Left ventricle myocardium inferior (tissue), 1 donor: ENCODE measurements at regions not wholly inside any gene's neighbourhood (a gene's known extent, or its start where the extent isn't known, plus 50 kb on each side); places are given as distances from the start of the nearest gene placed in this dataset.

Experiments used
- DNase-seq: peaks from one replicate; pipeline ENCODE4 v3.0.0-alpha.2; 2020
- H3K27ac ChIP-seq: fragments of 200-600 bp; replicated peaks from 2 replicates; pipeline ENCODE4 v1.8.0; 2021
- H3K27me3 ChIP-seq: fragments of 200-600 bp; 2 replicates; pipeline ENCODE4 v1.8.0; 2021; ENCODE audit warnings: low read depth
- H3K36me3 ChIP-seq: fragments of 200-600 bp; 2 replicates; pipeline ENCODE4 v1.8.0; 2021
- H3K4me1 ChIP-seq: fragments of 200-600 bp; 2 replicates; pipeline ENCODE4 v1.8.0; 2021
- H3K4me3 ChIP-seq: fragments of 200-600 bp; 2 replicates; pipeline ENCODE4 v1.8.0; 2021; ENCODE audit warnings: mild to moderate bottlenecking, moderate library complexity
- H3K9me3 ChIP-seq: fragments of 200-600 bp; replicated peaks from 2 replicates; pipeline ENCODE4 v1.8.0; 2021
- CTCF ChIP-seq: fragments of 200-600 bp; IDR thresholded peaks from 2 replicates; pipeline ENCODE4 v1.8.0; 2021; ENCODE audit warnings: antibody characterized with exemption, mild to moderate bottlenecking, borderline replicate concordance
- intact Hi-C: fragments of 100-400 bp; cut with micrococcal nuclease; formaldehyde crosslinking; loops from one replicate; pipeline ENCODE4 v1.11.0; 2022
- donor health status: DM: no; HTN: yes; CAD: no; lungs with severe emphysema.

- intact Hi-C loops, result loop anchor here (5.0 kb wide), 2 partner anchors 231 to 281 kb away; no protein-coding TSS in a partner anchor
- no peaks in the 10 kb centered on the region for H3K4me1 ChIP-seq
- no peaks in the 10 kb centered on the region for H3K36me3 ChIP-seq
- no peaks in the 10 kb centered on the region for H3K27me3 ChIP-seq
- peaks cover 6% of the 10 kb centered on the region for H3K9me3 ChIP-seq
- H3K27ac ChIP-seq, result peak overlapping the region; percentile 73
- H3K4me3 ChIP-seq, result no peak overlapping the region
- no peak for DNase-seq
- TF ChIP-seq CTCF, result no peak
Observed at GRCh38 chr10:58951087-58951486, 225.4 kb upstream of the PHYHIPL start.

GRCh38 chr10:58951746-58952145, 224.7 kb upstream of the PHYHIPL start:
- Histone ChIP-seq H3K27ac (peak overlapping the region; percentile 73), H3K9me3 (peaks cover under 1% of the 10 kb centered on the region), H3K36me3 (no peaks in the 10 kb centered on the region), H3K4me3 (no peak overlapping the region), H3K27me3 (no peaks in the 10 kb centered on the region), H3K4me1 (no peaks in the 10 kb centered on the region)
- DNase-seq, result no peak
- intact Hi-C loops, result loop anchor here (5.0 kb wide), 2 partner anchors 231 to 281 kb away; no protein-coding TSS in a partner anchor
- no peak for TF ChIP-seq CTCF

- no peak for TF ChIP-seq CTCF
- no peak for DNase-seq
- intact Hi-C loops, result loop anchor here (5.0 kb wide), 2 partner anchors 230 to 280 kb away; no protein-coding TSS in a partner anchor
- no peak overlapping the region for H3K4me3 ChIP-seq
- peak overlapping the region; percentile 73 for H3K27ac ChIP-seq
- no peaks in the 10 kb centered on the region for H3K36me3 ChIP-seq
- no peaks in the 10 kb centered on the region for H3K4me1 ChIP-seq
- no peaks in the 10 kb centered on the region for H3K9me3 ChIP-seq
- H3K27me3 ChIP-seq, result no peaks in the 10 kb centered on the region
Observed at GRCh38 chr10:58952162-58952601, 224.3 kb upstream of the PHYHIPL start.

GRCh38 chr10:58952747-58953466, 223.5 kb upstream of the PHYHIPL start:
- Histone ChIP-seq H3K4me3 (no peak overlapping the region), H3K9me3 (no peaks in the 10 kb centered on the region), H3K27ac (peak overlapping the region; percentile 73), H3K4me1 (no peaks in the 10 kb centered on the region), H3K27me3 (no peaks in the 10 kb centered on the region), H3K36me3 (no peaks in the 10 kb centered on the region)
- DNase-seq, result no peak
- TF ChIP-seq CTCF, result peak; percentile 88
- intact Hi-C loops, result loop anchor here (5.0 kb wide), 2 partner anchors 229 to 279 kb away; no protein-coding TSS in a partner anchor

GRCh38 chr10:58954178-58954577, 222.3 kb upstream of the PHYHIPL start:
- Histone ChIP-seq H3K36me3 (no peaks in the 10 kb centered on the region), H3K9me3 (no peaks in the 10 kb centered on the region), H3K27ac (no peak overlapping the region), H3K27me3 (no peaks in the 10 kb centered on the region), H3K4me3 (no peak overlapping the region), H3K4me1 (no peaks in the 10 kb centered on the region)
- intact Hi-C loops, result loop anchor here (5.0 kb wide), 2 partner anchors 228 to 278 kb away; no protein-coding TSS in a partner anchor
- DNase-seq, result no peak
- TF ChIP-seq CTCF, result no peak
